Ascending aorta (tissue), 2 donors: ENCODE measurements at regions not wholly inside any gene's neighbourhood (a gene's known extent, or its start where the extent isn't known, plus 50 kb on each side); places are given as distances from the start of the nearest gene placed in this dataset.

ENCODE experiments used
- DNase-seq, 2 donors: peaks; one replicate each; pipeline ENCODE4 v3.0.0-alpha.2; 2019; ENCODE audit warnings: low spot score in 2 of 2
- H3K27ac ChIP-seq, 2 donors: fragments of 200-600 bp; sonication (generic); one replicate each; pipeline ENCODE4 v1.5.1; 2016 to 2017; ENCODE audit warnings: mild to moderate bottlenecking in 1 of 2
- H3K27me3 ChIP-seq: fragments of 200-600 bp; sonication (generic); one replicate; pipeline ENCODE4 v1.5.1; 2017
- H3K36me3 ChIP-seq, 2 donors: fragments of 200-600 bp; sonication (generic); one replicate each; pipeline ENCODE4 v1.5.1; 2016
- H3K4me1 ChIP-seq, 2 donors: fragments of 200-600 bp; sonication (generic); one replicate each; pipeline ENCODE4 v1.5.1; 2016 to 2017; ENCODE audit warnings: mild to moderate bottlenecking in 1 of 2
- H3K4me3 ChIP-seq, 2 donors: fragments of 200-600 bp; sonication (generic); one replicate each; pipeline ENCODE4 v1.5.1; 2016 to 2017; ENCODE audit warnings: mild to moderate bottlenecking in 1 of 2
- H3K9me3 ChIP-seq, 2 donors: fragments of 200-600 bp; sonication (generic); one replicate each; pipeline ENCODE4 v1.5.1; 2016
- CTCF ChIP-seq, 3 experiments: fragments of 200-600 bp in 2 of 3; fragments of 450-650 bp in 1 of 3; sonication (generic) in 2 of 3; IDR thresholded peaks; one replicate each; pipeline ENCODE4 v1.5.1; 2016 to 2019; ENCODE audit warnings: antibody characterized with exemption in 3 of 3, mild to moderate bottlenecking in 1 of 3, moderate library complexity in 1 of 3
- intact Hi-C: fragments of 100-400 bp; cut with DNase I; formaldehyde crosslinking; loops from one replicate; pipeline ENCODE4 v1.15.1; 2023

DNA sequence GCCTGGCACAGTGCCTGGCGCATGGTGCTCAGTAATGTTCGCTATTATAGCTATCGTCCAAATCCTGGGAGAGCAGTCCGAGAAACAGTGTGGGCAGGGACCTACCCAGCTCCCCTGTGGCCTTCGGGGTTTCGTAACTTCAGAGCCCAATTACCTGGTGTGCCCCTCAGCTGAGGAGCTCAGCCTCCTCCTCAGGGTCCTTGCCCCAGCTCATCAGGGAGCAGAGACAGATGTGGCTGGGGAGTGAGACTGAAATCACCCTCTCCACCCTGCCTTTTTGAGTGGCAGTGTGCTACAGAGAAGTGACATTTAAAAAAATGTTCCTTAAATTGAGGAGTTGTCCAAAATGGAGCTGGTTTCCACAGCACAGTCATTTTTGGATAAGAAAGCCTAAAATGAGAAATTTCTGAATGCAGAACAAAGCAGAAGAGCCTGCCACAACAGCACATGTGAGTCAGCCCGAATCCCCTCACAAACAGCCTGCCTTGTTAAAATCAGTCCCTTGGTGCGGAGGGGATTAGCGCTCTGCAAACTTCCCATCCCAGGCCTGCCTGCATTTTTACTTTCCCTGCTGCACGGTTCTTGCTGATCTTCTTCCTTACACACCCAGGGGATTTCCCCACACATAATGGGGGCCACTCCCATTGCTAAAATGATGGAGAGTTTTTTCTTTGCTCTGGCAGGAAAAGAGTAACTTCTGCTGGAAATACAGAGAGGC is 78.1 kb upstream of the PITX1 start:
- Histone ChIP-seq H3K9me3 (no peaks in the 10 kb centered on the region), H3K27ac (no peak overlapping the region), H3K36me3 (no peaks in the 10 kb centered on the region), H3K4me1 (no peaks in the 10 kb centered on the region), H3K27me3 (no peaks in the 10 kb centered on the region), H3K4me3 (no peak overlapping the region)
- no peak for DNase-seq
- no peak for TF ChIP-seq CTCF (IDR thresholded peaks at IDR 0.05)
- intact Hi-C loops = no loop called here

DNA sequence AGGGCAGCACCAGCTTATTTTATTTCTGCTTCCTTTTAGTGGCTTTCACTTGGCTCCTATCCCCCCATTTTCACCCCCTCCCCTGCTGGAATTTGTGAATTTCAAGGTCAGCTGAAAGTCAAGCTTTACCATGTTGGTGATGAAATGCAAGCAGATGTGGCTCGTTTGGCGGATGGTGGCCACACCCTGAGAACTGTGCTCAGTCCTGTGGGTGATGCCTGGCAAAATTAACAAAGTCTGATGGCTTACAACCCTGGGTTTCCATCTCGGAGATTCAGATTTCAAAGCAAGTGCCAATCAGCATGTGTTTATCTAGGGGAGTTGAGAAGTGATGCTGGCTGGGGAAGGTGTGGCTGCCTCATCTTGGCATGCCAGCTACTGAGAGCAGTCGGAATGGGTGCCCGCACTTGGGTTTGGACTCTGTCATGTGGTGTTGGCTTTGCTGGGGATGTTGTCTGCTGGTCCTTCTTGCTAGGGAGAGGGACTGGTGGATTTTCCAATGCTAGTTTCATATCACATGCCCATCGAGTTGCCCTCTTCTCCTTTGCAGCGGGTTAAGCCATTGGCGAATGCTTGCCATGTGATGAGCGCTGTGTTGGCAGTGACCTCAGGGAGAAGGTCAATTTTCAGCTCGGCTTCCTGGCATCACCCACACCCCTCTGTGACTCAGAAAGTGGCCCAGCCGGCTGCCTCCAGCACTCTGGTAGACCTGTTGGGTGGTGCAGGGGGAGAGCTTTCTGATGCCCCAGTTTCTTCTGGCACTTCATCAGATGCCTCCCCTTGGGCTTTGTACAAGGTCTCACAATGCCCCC is 77.0 kb upstream of the PITX1 start:
- Histone ChIP-seq H3K27me3 (no peaks in the 10 kb centered on the region), H3K4me3 (no peak overlapping the region), H3K4me1 (no peaks in the 10 kb centered on the region), H3K36me3 (no peaks in the 10 kb centered on the region), H3K9me3 (no peaks in the 10 kb centered on the region), H3K27ac (no peak overlapping the region)
- intact Hi-C loops = no loop called here
- DNase-seq = no peak
- TF ChIP-seq CTCF (IDR thresholded peaks at IDR 0.05) = no peak

DNA sequence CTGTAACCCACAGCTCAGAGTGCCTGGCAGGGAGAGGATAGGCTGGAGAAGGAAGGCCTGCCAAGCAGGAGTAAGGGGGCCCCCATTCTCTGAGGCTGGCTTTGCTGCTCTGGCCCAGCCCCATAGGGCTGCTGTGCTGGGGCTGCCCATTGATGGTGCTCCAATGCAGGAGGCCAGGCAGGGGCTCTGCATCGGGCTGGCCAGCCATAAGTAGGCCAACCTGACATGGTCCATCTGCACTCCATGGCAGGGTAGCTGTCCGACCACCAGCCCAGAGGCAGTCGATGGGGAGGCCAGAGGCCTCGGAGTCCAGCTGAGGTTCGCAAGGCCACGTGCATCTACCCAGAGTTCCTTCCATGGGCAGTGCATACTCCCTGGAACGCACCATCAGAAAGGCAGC is 75.0 kb upstream of the PITX1 start:
- no peak for TF ChIP-seq CTCF (IDR thresholded peaks at IDR 0.05)
- no peaks in the 10 kb centered on the region for H3K9me3 ChIP-seq
- no peaks in the 10 kb centered on the region for H3K27me3 ChIP-seq
- no peak overlapping the region for H3K27ac ChIP-seq
- no peaks in the 10 kb centered on the region for H3K36me3 ChIP-seq
- intact Hi-C loops = no loop called here
- H3K4me3 ChIP-seq = no peak overlapping the region
- no peaks in the 10 kb centered on the region for H3K4me1 ChIP-seq
- DNase-seq = no peak

GRCh38 chr5:135108569-135108968 is 74.5 kb upstream of the PITX1 start:
- H3K27ac ChIP-seq = no peak overlapping the region
- no peak for DNase-seq
- no peaks in the 10 kb centered on the region for H3K9me3 ChIP-seq
- no peaks in the 10 kb centered on the region for H3K36me3 ChIP-seq
- H3K4me3 ChIP-seq = no peak overlapping the region
- TF ChIP-seq CTCF (IDR thresholded peaks at IDR 0.05) = no peak
- intact Hi-C loops = no loop called here
- no peaks in the 10 kb centered on the region for H3K27me3 ChIP-seq
- H3K4me1 ChIP-seq = no peaks in the 10 kb centered on the region

DNA sequence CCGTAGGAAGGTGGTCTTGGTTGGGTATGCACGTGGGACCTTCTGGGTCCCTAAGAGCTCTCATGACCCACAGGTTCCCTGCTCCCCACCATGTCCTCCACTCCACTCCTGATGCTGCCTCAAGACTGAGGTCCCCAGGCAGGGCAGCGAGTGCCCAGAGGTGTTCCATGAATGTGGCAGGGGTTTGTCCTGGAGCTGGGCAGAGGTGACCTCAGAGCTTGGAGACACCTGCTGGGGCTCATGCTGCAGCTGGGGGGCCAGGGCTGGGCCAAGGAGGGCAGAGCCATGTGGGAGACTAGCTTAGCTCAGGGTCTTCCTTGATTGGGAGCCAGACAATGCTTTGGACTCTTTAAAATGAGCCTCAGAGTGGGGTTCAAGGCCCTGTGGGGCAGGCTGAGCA is 74.0 kb upstream of the PITX1 start:
- no peak for DNase-seq

More for the DNA sequence above, 74.0 kb upstream of the PITX1 start:
- Histone ChIP-seq H3K27me3 (no peaks in the 10 kb centered on the region), H3K36me3 (no peaks in the 10 kb centered on the region), H3K4me3 (no peak overlapping the region), H3K27ac (no peak overlapping the region), H3K4me1 (no peaks in the 10 kb centered on the region), H3K9me3 (no peaks in the 10 kb centered on the region)
- no peak for TF ChIP-seq CTCF (IDR thresholded peaks at IDR 0.05)
- intact Hi-C loops = no loop called here
